ENCODE measurements at regions not wholly inside any gene's neighbourhood (a gene's known extent, or its start where the extent isn't known, plus 50 kb on each side); places are given as distances from the start of the nearest gene placed in this dataset.

DNA sequence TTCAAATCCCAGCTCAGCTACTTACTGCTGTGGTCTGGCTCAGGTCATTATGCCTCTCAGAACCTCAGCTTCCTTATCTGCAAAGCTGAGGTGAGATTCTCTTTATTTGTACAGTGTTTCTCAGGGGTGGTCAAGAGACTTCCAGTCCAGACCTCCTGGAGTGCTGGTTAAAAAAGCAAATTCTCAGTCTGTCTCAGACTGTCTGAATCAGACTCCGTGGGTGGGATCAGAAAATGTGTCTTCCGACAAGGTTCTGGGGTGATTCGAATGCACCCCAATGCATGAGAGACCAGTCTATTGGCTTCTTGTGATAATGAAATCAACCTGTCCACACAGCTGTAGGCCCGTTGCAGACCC lies 137.7 kb upstream of the SMIM23 start:
- Histone ChIP-seq H3K27ac (ENCODE audit: extremely low read length, insufficient read depth, low read length) (no peak overlapping the region), H4K20me1 (ENCODE audit: insufficient read depth, low read length) (no peaks in the 10 kb centered on the region), H3K9ac (ENCODE audit: insufficient read depth, low read depth, low read length) (no peak overlapping the region), H3K4me3 (replicated peaks in 1 of 3; ENCODE audit: insufficient read depth in 1 of 3, low read depth in 2 of 3, low read length in 3 of 3) (no peak overlapping the region), H2AFZ (ENCODE audit: low read length) (no peak overlapping the region), H3K9me3 (ENCODE audit: low read length) (no peaks in the 10 kb centered on the region), H3K79me2 (ENCODE audit: insufficient read depth, low read length) (no peaks in the 10 kb centered on the region), H3K27me3 (ENCODE audit: control insufficient read depth in 1 of 2, insufficient read depth in 2 of 2, low read length in 2 of 2) (peaks cover 0 to 27% of the 10 kb centered on the region in 2 experiments; a peak in 1 of 5 replicates), H3K36me3 (replicated peaks in 1 of 2; ENCODE audit: control insufficient read depth in 1 of 2, insufficient read depth in 2 of 2, low read length in 2 of 2) (no peaks in the 10 kb centered on the region), H3K4me2 (ENCODE audit: low read depth, low read length) (no peak overlapping the region), H3K4me1 (ENCODE audit: insufficient read depth, low read length) (no peaks in the 10 kb centered on the region)
- TF ChIP-seq DNMT3B (CRISPR knock-in tag; conservative IDR thresholded peaks at IDR 0.05): no peak
- TF ChIP-seq EHMT2 (IDR thresholded peaks at IDR 0.05; ENCODE audit: borderline replicate concordance, low read depth, low read length): no peak
- no peak for TF ChIP-seq EEA1 (CRISPR knock-in tag; IDR thresholded peaks at IDR 0.05; ENCODE audit: borderline replicate concordance)
- no peak for TF ChIP-seq SNRNP70 (IDR thresholded peaks at IDR 0.05; ENCODE audit: low read depth, low read length)
- no peak for TF ChIP-seq RFXAP (CRISPR knock-in tag; IDR thresholded peaks at IDR 0.05; ENCODE audit: borderline replicate concordance)
- no peak for TF ChIP-seq MAFK (conservative IDR thresholded peaks at IDR 0.05 in 1 of 2, IDR thresholded peaks at IDR 0.05 in 1 of 2; ENCODE audit: low read length in 2 of 2)
- TF ChIP-seq, protein P1, sequence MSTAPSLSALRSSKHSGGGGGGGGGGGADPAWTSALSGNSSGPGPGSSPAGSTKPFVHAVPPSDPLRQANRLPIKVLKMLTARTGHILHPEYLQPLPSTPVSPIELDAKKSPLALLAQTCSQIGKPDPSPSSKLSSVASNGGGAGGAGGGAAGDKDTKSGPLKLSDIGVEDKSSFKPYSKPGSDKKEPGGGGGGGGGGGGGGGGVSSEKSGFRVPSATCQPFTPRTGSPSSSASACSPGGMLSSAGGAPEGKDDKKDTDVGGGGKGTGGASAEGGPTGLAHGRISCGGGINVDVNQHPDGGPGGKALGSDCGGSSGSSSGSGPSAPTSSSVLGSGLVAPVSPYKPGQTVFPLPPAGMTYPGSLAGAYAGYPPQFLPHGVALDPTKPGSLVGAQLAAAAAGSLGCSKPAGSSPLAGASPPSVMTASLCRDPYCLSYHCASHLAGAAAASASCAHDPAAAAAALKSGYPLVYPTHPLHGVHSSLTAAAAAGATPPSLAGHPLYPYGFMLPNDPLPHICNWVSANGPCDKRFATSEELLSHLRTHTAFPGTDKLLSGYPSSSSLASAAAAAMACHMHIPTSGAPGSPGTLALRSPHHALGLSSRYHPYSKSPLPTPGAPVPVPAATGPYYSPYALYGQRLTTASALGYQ (CRISPR knock-in tag; IDR thresholded peaks at IDR 0.05): no peak
- no peak for TF ChIP-seq ZFY (CRISPR knock-in tag; IDR thresholded peaks at IDR 0.05)
- FAIRE-seq (no peak), ATAC-seq (no peak), DNase-seq (ENCODE audit: low spot score) (no peak)
- POLR2A ChIA-PET: no interaction called here
- in situ Hi-C loops (cut with HindIII; ENCODE audit: extremely low pct_ligation_motif_present, low pct_unique_long_range_greater_than_20kb) (no loop called here), intact Hi-C loops (cut with micrococcal nuclease; ENCODE audit: unreplicated experiment) (no loop called here)
- no TSS peak for BruUV-seq (replicated peaks)
- 56% methylated on average over 4 of the region's 4 CpGs for WGBS (ENCODE audit: low lambda C conversion rate)
- CTCF ChIA-PET (ENCODE audit: low intra/inter-chr PET ratio, low total read pairs): no interaction called here

Measured in HepG2 (cell line).